Putamen (tissue), 1 donor: ENCODE measurements at regions not wholly inside any gene's neighbourhood (a gene's known extent, or its start where the extent isn't known, plus 50 kb on each side); places are given as distances from the start of the nearest gene placed in this dataset.
"Not testable (repeated sequence)": the region's sequence is repeated elsewhere in the genome, so short reads cannot be mapped to it uniquely, and the experiment has no call there.

Source experiments
- DNase-seq: peaks from one replicate; pipeline ENCODE4 v3.0.0-alpha.2; 2016; ENCODE audit warnings: low spot score

DNA sequence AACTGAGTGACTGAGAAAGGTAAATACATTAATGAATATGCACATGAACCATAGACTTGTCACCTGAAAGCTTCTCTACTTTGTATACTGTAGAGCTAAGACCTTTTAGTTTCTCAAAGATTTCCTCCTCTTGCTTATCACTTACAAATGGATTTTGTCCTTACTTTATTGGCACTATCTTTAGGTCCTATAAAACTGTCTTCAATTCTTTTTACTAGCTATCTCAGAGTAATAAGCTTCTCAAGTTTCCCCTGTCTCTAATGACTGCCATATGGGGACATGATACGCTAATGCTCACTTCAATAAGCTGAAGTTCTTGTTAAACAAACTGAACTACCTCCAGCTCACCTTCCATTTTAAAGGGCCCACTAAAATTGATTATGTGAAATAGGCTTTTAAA lies 468.2 kb upstream of the CCDC196 start:
- no peak for DNase-seq

DNA sequence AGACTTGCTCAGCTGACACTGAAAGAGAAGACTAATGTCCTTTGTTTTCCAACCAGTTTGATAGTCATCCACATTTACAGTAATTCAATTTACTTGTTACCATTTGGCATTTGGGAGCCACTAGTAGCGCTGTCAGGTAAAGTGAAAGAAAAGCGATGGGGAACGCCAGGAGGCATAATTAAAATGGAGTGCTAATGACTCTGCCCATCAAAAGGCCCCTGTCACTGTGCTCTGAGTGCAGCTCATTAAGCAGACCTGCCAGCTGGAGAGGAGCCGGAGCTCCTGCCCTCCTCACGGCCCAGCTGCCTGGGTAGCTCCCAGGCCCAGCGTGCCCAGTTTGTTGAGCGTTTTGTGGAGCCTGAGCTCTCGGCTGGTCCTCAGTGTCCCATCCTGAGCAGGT lies 463.6 kb upstream of the CCDC196 start:
- no peak for DNase-seq

GRCh38 chr14:66025779-66026178 lies 460.4 kb upstream of the CCDC196 start:
- DNase-seq: no peak

GRCh38 chr14:66031981-66032380 lies 454.2 kb upstream of the CCDC196 start:
- DNase-seq: not testable (repeated sequence)

- no peak for DNase-seq
Measured at GRCh38 chr14:66032800-66033199, 453.4 kb upstream of the CCDC196 start.

- DNase-seq: no peak
Measured at GRCh38 chr14:66036547-66036946, 449.6 kb upstream of the CCDC196 start.

DNA sequence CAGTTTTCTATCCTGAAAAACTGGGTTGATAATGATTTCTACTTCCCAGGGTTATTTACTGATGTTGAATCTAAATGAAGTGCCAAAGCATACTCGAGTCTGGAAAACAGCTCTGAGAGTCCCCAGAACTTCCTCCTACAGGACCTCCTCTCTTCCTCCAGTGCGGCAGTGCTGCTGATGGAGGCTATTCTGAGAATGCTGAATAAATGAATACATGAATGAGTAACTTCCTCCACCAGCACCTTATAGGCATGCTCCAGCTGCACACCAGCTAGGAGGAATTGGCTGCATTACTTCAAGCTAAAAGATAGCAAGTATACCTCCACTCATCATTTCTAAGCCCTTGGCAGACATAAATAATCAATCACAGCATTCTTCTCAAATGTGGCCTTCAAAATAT lies 448.8 kb upstream of the CCDC196 start:
- peak; percentile 24 for DNase-seq

DNA sequence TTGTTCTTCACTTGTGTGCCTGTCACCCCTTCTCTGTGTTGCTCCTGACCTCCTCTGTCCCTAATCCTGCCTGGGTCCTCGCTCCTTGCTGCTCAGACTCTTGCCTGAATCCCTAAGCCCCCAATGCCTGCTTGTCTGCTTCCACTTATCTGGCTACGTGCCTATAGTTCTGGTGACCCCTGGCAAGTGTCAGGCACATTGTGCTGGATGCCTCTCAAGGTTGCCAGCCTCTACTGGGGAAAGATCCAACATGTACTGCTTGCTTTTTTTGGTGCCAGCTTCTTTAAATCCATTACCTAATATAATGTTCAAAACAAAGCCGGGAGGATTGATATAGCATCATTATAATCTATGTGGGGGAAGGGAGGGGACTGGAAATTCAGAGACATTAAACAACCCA lies 448.0 kb upstream of the CCDC196 start:
- DNase-seq: no peak

DNA sequence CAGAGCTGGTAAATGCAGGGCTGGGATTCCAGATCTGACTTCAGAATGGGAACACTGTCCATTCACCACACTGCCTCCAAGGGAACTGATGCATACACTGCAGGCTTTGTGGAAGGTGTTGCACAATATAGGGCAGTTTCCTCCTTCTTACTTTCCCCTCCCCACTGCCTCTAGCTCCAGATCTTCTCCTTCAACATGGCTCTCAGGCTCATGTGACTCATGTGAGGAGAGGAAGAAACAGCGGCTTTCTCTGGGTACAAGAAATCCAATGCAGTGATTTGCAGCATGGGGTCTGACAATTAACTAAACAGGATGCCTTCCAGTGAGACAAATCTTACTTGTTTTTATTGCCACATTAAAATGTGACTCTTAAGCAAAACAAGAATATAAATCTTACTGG lies 447.6 kb upstream of the CCDC196 start:
- peak; percentile 29 for DNase-seq

DNA sequence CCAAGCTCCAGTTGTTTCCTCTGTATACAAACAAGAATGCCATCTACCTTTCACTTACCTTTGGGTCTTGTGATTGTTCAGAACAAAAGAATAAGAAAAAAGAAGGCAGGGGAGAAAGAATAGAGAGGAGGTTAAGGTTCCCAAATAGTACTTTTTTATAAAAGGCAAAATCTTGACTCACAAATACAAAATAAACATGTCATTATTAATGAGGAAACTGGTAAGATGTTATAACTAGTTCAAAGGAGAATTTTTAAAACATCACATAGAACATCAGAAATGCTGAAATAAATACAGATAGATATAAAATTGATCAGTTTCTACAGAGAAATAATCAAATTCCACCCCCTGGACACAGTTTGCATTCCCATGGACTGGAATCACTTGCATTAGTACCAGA lies 446.7 kb upstream of the CCDC196 start:
- DNase-seq: no peak

DNA sequence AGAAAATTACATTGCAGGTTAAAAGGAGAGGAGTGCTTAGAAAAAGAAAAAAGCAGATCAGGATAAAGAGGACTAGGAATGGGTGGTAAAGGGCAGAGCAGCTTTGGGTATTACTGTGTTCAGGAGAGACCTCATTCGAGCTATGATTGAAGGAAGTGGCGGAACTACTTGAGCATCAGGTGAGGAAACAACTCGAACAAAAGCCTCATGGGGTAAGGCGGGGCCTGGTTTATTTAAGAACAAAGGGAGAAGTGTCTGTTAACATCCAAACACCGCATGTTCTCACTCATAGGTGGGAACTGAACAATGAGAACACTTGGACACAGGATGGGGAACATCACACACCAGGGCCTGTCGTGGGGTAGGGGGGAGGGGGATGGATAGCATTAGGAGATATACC lies 444.6 kb upstream of the CCDC196 start:
- no peak for DNase-seq

GRCh38 chr14:66043921-66044320 lies 442.2 kb upstream of the CCDC196 start:
- no peak for DNase-seq

GRCh38 chr14:66045572-66046021 lies 440.6 kb upstream of the CCDC196 start:
- DNase-seq: no peak

- DNase-seq: no peak
Measured at GRCh38 chr14:66046035-66046434, 440.1 kb upstream of the CCDC196 start.

- no peak for DNase-seq
Measured at GRCh38 chr14:66046591-66046990, 439.6 kb upstream of the CCDC196 start.

DNA sequence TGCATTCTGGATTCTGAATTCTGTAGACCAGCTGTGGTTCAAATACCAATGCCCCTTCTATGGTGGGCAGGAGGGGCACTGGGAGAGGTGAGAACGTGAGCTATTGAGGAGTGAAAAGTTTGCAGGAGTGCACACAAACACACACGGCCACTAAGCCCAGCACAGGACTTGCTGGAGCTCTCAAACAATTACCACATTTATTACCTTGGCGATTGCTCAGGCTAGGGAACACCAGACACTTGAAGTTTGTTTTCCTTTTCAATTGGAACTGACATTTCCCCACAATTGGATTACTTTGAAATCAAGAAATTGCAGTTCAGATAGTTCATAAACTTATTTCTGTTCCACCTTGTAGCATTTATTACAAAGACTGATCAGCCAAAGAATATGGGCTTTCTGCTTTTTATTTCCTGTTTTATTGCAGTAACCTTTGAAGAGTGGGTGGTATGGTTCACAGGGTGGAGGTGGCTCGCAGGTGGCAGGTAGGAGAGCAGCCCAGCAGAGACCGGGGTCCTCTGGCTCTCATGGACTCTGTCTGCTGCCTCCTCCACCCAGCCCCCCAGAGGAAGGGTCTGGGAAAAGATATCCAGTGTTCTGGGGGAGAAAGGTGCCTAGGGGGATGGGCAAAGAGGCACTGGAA lies 429.8 kb upstream of the CCDC196 start:
- no peak for DNase-seq

- DNase-seq: no peak
Measured at GRCh38 chr14:66056926-66057552, 429.1 kb upstream of the CCDC196 start.

DNA sequence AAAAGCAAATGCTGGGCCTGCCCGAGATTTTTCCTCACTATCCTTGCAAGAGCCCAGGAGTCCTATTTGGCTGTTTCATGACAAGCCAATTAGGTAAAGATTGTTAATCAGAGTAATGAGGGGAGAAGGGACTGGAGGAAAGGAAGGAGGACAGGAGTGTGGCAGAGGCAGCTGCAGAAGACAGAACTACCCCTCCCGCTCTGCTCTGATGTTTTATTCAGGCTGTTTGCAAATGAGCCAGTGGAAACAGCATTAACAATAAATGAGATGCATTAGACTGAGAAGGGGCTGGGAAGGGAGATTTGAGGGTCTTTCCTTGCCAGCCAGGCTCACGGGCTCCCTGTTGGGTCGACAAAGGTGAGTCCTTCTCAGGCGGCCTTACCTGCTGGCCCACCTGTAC lies 421.0 kb upstream of the CCDC196 start:
- no peak for DNase-seq

DNA sequence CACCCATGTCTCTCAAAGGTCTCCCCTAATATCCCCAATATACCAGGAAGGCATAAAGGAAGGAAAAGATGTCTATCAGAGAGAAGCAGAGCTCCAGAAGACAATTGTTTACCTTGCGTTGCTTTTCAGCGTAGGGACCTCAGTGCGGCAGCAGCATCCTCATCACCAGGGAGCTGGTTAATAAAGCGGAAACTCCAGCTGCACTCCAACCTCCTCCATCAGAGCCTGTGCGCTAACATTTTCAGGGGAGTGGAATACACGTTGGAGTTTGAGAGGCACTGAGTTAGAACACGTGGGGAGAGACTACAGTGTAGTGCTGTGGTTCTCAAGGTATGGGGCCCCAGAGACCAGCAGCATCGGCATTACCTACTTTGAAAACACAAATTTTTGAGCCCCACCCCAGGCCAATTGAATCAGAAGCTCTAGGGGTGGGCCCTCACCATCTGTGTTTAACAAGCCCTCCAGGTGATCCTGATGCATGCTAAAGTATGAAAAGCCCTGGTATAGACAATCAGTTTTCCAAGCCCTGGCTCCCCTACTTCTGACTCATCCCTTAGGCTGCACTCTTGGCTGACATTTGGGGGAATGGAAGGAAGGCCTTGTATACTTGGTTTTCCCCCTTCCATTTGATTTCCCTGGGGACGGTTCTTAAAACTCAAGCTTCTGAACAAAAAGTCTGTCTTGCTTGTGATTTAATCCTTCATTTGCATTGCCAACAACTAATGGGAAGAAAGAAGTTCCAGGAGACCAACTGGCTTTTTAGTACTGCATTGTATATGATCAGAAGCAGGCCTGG lies 419.0 kb upstream of the CCDC196 start:
- DNase-seq: no peak

DNA sequence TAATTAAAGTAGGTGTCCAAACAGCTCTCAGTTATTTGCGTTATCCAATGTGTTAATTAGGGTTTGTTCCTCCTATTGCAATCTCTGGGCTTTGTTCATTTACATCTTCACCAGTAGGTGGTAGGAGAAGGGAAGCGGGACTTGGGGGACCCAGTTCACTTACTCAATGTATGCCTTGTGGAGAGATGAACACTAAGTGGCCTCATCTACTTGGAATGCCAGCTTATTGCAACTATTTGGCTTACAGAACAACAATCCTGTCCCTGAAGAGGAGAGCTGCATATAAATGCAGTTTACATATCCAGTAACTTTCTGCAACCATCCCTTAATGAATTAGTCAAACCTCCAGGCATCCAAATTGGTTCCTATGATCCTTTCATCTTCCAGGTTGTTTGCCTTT lies 417.1 kb upstream of the CCDC196 start:
- DNase-seq: no peak

DNA sequence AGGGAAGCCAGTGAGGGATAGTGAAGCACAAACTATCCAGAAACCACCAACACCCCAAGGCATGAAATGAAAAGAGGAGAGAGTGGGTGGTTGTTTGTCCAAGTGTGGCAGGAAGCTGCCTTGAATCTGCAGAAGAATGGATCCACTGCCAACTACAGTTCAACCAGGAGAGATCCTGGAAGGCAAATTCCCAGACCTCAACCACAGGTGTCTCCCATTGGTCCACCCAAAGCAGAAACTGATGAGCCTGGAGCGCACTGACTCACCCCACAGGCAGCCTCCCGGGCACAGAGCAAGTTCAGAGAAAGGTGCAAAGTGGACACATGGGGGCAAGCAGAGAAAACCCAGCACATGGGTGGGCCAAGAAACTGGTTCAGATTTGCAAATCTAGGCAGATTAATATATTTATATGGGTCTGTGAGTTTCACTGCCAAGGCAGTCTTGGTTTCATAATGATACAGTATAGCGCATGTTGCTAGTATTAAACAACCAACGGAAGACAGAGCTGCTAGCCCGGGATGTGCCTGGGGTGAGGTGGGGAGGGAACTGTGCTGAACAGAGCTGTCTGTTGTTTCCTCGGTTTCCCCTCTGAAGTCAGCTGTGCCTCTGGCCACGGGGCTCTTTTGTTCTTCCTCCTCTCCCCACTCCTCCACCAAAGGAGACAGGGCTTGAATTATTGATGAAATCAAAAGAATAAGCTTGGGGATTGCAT lies 416.2 kb upstream of the CCDC196 start:
- no peak for DNase-seq

- peak; percentile 11 for DNase-seq
Measured at GRCh38 chr14:66070542-66071319, 415.4 kb upstream of the CCDC196 start.
